ENCODE measurements at regions not wholly inside any gene's neighbourhood (a gene's known extent, or its start where the extent isn't known, plus 50 kb on each side); places are given as distances from the start of the nearest gene placed in this dataset.
"Not testable (repeated sequence)": the region's sequence is repeated elsewhere in the genome, so short reads cannot be mapped to it uniquely, and the experiment has no call there.

DNA sequence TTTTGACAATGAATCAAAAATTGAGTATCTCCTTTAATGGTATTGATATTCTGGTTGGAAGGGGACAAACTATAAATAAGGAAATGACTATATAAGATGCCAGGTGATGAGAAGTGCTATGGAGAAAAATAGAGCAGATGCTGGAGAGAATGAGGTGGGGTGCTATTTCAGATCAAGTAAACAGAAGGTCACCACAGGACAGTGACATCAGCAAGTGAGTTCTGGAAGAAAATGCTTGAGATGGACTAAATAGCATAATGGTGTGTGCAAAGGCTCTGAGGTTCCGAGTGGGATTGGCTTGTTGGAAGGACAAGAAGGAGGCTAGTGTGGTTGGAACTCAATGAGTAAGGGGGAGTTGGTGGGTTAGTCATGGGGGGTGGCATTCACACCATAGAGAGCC is 157.5 kb upstream of the SGCD start:
- no peak for DNase-seq

- no peak for DNase-seq
Measured at GRCh38 chr5:156170351-156170961, 156.5 kb upstream of the SGCD start.

- DNase-seq = no peak
Measured at GRCh38 chr5:156174225-156174624, 152.7 kb upstream of the SGCD start.

DNA sequence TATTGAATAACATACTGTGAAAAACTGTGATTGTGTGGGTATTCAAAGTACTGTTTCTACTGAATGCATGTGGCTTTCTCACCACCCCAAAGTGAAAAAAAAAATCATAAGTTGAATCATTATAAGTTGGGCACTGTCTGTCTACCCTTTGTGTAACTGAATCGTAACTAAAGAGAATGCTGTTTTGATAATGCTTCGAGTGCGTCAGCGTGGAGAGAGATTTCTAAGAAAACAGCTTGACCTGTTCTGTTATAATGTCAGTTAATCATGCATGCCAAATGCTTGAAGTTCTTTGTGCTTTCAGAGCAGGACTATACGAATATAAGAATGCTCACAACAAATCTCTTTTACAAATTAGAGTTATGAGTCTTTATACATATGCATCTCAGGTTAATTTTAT is 148.8 kb upstream of the SGCD start:
- no peak for DNase-seq

GRCh38 chr5:156181656-156182055 is 145.3 kb upstream of the SGCD start:
- DNase-seq = no peak

DNA sequence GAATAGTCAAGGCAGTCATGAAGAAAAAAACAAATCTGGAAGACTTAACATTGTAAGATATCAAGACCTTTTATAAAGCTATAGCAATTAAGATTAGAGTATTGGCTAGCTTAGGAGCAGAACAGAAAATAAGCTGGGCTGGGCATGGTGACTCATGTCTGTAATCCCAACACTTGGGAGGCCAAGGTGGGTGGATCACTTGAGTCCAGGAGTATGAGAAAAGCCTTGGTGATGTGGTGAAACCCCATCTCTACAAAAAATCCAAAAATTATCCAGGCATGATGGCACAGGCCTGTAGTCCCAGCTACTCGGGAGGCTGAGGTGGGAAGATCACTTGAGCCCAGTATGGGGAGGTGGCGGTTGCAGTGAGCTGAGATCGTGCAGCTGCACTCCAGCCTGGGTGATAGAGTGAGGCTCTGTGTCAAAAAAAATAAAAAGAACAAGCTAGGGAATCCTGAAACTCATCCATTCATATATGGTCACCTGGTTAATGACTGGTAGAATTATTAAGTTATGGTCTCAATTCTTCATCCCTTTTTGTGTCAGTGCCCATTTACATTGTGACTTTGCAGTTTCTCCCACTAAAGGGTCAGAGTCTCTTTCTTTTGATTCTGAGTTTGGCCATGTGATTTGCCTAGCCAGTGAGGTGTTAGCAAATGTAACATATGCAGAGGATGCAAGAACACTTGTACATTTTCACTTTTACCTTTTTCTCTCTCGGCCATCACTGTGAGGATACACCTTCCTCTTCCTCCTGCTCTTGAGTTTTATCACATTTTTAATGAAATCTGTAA is 144.6 kb upstream of the SGCD start:
- no peak for DNase-seq

- DNase-seq = no peak
Measured at GRCh38 chr5:156186760-156187159, 140.2 kb upstream of the SGCD start.

GRCh38 chr5:156188016-156188415 is 138.9 kb upstream of the SGCD start:
- no peak for DNase-seq

- DNase-seq = no peak
Measured at GRCh38 chr5:156189628-156190027, 137.3 kb upstream of the SGCD start.

- DNase-seq = no peak
Measured at GRCh38 chr5:156191547-156191946, 135.4 kb upstream of the SGCD start.

DNA sequence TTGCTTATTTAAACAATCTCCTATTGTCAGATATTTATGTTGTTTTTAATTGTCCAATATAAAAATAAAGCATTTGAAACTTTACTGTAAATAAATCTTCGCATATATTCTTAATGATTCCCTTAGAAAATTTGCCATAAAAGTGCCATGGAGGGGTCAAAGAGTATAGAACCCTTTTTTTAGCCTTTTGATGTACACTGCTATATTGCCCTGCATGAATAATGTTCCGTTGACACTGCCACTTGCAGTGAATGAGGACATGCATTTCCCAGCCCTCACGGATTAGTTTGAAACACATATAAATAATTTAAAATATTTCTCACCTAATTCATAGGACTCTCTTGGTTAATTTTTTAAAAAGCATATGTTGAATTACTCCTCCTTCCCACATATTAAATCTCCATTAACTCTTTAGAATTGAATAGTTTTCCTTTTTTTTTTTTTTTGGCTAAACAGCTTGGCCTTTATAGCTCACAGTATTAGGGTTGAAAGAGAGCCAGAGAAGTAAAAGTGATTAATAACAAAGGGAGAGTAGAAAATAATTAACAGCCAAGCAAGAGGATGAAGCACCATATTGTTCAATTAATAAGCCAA is 129.8 kb upstream of the SGCD start:
- DNase-seq = no peak

- no peak for DNase-seq
Measured at GRCh38 chr5:156199045-156199444, 127.9 kb upstream of the SGCD start.

DNA sequence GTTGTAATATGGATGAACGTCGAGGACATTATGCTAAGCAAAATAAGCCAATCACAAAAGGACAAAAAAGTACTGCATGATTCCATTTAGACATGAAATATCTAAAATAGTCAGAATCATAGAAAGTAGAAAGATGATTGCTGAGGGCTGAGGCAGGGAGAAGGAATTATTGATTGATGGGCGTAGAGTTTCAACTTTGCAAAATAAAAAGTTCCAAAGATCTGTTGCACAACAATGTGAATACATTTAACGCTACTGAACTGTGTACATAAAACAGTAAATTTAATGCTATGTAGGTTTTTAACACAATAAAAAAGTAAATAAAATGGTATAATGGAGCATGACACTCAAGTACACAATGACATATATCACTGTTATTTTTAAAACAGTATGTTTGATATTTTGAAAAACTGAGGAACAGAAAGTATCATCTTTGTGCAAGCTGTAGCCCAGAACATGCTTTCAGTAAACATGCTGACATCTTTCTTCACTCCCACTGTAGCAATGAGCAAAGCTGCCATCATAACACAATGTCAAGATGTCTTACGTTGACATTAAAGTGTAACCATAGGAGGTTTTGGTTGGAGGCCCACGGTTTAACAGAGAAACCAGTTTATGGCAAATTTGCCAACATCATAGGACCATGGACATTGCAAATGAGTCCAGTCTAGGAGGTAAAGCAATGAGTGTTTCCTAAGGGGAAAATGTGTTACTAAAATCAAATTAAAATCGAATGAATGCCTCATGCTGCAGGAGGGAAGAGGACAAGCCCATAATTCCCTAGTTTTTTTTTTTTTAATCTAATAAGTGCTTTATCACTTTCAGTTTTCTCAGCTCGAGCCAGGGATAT is 125.8 kb upstream of the SGCD start:
- DNase-seq = no peak

DNA sequence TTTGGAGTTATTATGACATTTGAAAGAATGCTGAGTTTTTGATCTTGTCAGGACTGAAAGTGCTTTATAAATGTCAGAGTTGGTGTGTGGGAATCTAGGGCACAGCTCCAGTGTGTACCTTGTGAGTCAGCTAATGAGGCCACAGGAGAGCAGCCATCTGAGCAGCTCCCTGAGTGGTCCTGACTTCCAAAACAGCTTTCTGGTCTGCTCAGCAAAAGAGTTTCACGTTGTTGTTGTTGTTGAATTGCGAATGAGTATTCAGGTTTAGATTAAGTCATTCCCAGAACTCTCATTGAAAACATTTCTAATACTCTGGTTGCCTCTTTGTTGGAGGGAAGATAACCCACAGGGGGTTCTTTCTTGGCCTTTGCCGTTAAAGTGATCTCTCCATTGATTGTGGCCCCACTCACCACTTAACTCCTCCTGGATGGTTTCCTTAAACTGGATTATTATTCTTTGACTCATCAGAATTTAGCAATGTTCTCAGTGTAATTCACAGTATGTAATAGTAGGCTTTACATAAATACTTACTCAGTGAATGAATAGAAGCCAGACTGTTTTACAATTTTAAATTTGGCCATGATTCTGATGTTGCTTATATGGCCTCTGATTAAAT is 125.1 kb upstream of the SGCD start:
- no peak for DNase-seq

GRCh38 chr5:156208271-156208670 is 118.7 kb upstream of the SGCD start:
- no peak for DNase-seq

- DNase-seq = no peak
Measured at GRCh38 chr5:156218367-156219158, 108.4 kb upstream of the SGCD start.

GRCh38 chr5:156219483-156220005 is 107.4 kb upstream of the SGCD start:
- no peak for DNase-seq

DNA sequence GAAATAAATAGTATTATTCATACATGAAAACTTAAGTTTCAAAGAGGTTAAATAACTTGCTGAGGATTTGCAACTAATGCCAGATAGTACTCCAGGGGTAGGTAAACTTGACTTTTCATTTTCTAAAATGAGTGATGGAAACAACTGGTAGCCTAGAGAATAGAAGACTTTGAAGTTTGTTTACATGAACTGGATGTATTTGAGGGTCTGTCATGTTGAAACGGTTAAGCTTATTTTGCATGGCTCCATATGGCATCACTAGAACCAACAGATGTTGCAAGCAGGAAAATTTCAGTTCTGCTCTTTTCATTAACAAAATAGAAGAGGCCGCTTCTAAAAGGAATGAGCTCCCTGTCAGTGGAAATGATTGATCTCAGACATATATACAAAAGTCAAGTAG is 105.1 kb upstream of the SGCD start:
- no peak for DNase-seq

DNA sequence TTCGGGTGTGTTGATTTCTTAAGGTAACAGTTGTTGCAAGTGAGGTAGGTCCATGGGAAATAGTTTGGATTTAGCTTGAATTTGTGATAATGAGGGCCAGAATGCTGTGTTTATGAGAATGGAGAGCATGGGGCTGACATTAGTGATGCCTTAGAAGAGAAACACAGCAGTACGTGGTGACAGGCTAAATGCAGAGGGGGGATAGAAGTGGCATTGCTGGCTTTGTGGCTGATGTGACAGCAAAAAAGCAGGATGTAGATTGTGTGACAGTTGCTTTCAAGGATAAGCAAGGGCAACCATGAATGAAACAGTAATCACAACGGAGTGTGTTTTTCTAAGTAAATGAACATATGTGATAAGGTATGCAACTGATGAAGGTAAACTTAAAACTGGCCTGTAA is 103.4 kb upstream of the SGCD start:
- DNase-seq = no peak

DNA sequence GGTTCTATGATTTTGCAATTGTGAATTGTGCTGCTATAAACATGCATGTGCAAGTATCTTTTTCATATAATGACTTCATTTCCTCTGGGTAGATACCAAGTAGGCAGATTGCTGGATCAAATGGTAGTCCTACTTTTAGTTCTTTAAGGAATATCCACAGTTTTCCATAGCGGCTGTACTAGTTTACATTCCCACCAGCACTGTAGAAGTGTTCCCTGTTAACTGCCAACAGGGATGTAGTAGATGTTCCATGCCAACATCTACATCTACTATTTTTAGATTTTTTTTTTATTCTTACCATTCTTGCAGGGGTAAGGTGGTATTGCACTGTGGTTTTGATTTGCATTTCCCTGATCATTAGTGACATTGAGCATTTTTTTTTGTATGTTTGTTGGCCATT is 100.5 kb upstream of the SGCD start:
- not testable (repeated sequence) for DNase-seq

DNA sequence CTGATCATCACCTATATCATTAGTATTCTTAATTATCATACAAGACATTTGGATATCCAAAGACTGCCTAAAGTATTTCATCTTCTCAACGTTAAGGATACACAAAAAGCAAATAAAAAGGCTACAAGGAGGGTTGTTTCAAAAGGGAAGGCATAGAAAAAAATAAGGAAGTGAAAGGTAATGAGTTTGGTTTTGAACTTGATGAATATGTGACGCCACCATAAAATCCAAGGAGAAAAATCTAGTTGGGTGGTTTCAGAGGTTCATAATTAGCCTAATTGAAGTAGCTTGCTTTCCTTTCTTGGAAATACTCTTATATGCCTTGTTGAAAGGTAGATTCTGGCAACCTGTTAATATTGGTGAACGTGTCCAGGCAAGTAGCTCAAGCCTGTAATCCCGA is 96.1 kb upstream of the SGCD start:
- DNase-seq = no peak

All from stimulated activated CD8-positive, alpha-beta memory T cell treated with anti-CD3 and anti-CD28 coated beads, Interleukin-4, amount 100 ng/mL, for 48 hours (primary cell).